ENCODE measurements at regions not wholly inside any gene's neighbourhood (a gene's known extent, or its start where the extent isn't known, plus 50 kb on each side); places are given as distances from the start of the nearest gene placed in this dataset.

DNA sequence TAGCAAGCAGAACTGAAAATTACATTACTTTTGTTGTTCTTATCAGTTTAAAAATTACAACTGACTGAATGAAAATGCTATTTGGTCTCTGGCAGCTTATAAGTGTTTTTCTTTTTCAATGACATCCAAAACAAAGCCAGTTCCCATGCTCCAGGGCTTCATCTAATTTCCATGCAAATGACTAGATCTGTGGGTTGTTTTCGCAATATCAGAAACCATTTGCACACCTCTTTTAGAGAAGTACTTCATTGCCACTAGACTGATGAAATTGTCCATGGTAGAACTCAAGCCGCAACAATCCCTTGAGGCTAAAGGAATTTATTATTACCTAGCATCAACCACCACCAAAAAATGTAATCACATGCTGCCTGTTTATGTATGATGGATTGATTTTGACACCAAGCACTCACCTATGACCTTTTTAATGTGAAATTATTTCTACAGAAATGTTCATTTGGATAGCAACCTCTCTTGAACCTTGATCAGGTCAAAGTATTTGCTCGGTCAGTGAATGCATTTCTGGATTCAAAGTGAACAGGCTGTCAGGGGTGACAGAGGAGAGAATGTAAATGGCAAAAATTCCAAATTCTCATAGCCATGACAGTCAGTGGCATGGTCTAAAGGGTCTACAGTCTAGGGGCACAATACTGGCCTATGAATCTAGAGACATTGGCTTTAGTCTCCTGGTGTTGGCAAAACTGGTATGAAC lies 769.3 kb downstream of the SORCS1 start:
- H3K36me3 ChIP-seq (ENCODE audit: control insufficient read depth, insufficient read depth, low read length) = no peaks in the 10 kb centered on the region
- H3K27ac ChIP-seq (ENCODE audit: insufficient read depth, low read depth, low read length, poor library complexity, severe bottlenecking) = no peak overlapping the region
- H3K9me3 ChIP-seq (ENCODE audit: control insufficient read depth, low read length) = no peaks in the 10 kb centered on the region
- H3K4me1 ChIP-seq (ENCODE audit: control insufficient read depth, insufficient read depth, low read length) = peaks cover 6% of the 10 kb centered on the region
- no peak overlapping the region for H3K4me3 ChIP-seq (ENCODE audit: insufficient read depth, low read depth, low read length)
- WGBS, 2 experiments = 72 to 79% methylated on average over 2 to 3 of the region's 3 CpGs
- no peaks in the 10 kb centered on the region for H3K27me3 ChIP-seq (ENCODE audit: control insufficient read depth, insufficient read depth, low read length, poor library complexity, severe bottlenecking)

DNA sequence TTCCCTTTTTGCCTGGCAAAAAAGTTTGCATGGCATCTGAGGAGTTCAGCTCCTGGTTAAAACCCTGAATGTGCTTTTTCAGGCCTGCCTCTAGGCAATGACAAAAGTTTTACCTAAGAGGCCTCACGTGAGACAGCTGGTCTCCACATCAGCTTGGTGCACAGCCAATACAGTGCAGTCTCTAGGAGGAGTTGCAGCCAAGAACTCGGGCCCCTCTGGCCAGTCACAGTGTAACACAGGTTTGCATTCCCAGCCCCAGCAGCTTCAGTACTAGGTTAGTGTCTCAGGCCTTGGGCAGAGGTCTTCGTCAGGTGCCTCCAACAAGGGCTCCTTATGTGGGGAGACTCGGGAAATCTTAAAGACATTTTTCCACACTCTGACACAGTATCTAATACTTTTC lies 771.7 kb downstream of the SORCS1 start:
- no peak overlapping the region for H3K4me3 ChIP-seq (ENCODE audit: insufficient read depth, low read depth, low read length)
- H3K9me3 ChIP-seq (ENCODE audit: control insufficient read depth, low read length) = no peaks in the 10 kb centered on the region
- H3K27me3 ChIP-seq (ENCODE audit: control insufficient read depth, insufficient read depth, low read length, poor library complexity, severe bottlenecking) = no peaks in the 10 kb centered on the region
- H3K36me3 ChIP-seq (ENCODE audit: control insufficient read depth, insufficient read depth, low read length) = no peaks in the 10 kb centered on the region
- H3K27ac ChIP-seq (ENCODE audit: insufficient read depth, low read depth, low read length, poor library complexity, severe bottlenecking) = no peak overlapping the region
- WGBS, 2 experiments = 89 to 90% methylated on average over 4 of the region's 4 CpGs
- H3K4me1 ChIP-seq (ENCODE audit: control insufficient read depth, insufficient read depth, low read length) = no peaks in the 10 kb centered on the region

DNA sequence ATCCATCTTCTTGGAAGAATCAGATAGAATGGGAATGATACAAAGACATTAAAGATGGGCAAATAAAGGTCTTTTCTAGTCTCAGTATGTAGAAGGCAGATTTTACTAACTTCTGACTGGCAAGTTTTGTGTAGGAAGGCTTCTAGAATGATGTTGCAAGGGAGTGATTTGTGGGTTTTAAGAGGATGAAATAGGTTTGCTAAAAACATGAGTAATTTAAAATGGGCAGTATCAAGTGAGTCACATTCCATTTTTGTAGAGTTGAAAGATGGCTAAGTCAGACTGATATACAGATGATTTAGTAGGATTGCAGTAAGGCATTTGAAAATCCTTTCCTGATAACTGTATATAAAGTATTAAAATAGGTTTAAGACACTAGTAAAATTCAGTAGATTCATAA lies 777.4 kb downstream of the SORCS1 start:
- Histone ChIP-seq H3K27ac (ENCODE audit: insufficient read depth, low read depth, low read length, poor library complexity, severe bottlenecking) (no peak overlapping the region), H3K9me3 (ENCODE audit: control insufficient read depth, low read length) (no peaks in the 10 kb centered on the region), H3K27me3 (ENCODE audit: control insufficient read depth, insufficient read depth, low read length, poor library complexity, severe bottlenecking) (no peaks in the 10 kb centered on the region), H3K4me3 (ENCODE audit: insufficient read depth, low read depth, low read length) (no peak overlapping the region), H3K36me3 (ENCODE audit: control insufficient read depth, insufficient read depth, low read length) (no peaks in the 10 kb centered on the region), H3K4me1 (ENCODE audit: control insufficient read depth, insufficient read depth, low read length) (no peaks in the 10 kb centered on the region)

DNA sequence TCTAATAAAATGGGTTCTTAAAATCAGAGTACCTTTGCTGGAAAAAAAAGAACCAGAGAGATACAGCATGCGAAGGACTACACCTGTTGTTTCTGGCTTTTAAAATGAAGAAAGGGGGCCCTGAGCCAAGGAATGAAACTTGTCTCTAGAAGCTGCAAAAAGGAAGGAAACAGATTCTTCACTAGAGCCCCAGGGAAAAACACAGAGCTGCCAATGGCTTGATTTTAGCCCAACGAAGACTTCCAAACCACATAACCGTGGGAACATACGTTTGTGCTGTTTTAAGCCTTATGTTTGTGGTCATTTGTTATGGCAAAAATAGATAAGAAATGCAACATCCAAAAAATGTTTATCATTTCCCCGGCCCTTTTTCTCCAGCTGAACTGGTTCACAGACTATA lies 780.0 kb downstream of the SORCS1 start:
- 93 to 98% methylated on average over 5 of the region's 5 CpGs for WGBS, 2 experiments
- no peaks in the 10 kb centered on the region for H3K36me3 ChIP-seq (ENCODE audit: control insufficient read depth, insufficient read depth, low read length)
- no peak overlapping the region for H3K27ac ChIP-seq (ENCODE audit: insufficient read depth, low read depth, low read length, poor library complexity, severe bottlenecking)
- H3K9me3 ChIP-seq (ENCODE audit: control insufficient read depth, low read length) = no peaks in the 10 kb centered on the region
- H3K27me3 ChIP-seq (ENCODE audit: control insufficient read depth, insufficient read depth, low read length, poor library complexity, severe bottlenecking) = no peaks in the 10 kb centered on the region
- no peak overlapping the region for H3K4me3 ChIP-seq (ENCODE audit: insufficient read depth, low read depth, low read length)
- H3K4me1 ChIP-seq (ENCODE audit: control insufficient read depth, insufficient read depth, low read length) = no peaks in the 10 kb centered on the region

DNA sequence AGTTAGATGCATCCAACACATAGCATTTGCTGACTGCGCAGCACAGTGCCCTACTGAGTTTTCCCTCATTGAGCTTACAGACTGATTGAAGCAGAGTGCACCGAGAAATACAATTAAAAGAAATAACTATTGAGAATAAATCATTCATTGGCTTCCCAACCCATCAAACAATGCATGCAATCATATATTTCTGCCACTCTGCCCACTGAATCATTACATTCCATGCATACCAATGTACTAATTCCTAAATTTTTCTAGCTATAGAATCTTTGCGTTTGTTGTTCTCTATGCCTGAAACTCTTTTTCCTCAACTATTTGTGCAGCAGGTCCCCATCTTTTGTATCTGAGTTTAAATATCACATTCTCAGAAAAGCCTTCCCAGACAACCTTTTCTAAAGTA lies 783.8 kb downstream of the SORCS1 start:
- Histone ChIP-seq H3K36me3 (ENCODE audit: control insufficient read depth, insufficient read depth, low read length) (no peaks in the 10 kb centered on the region), H3K27me3 (ENCODE audit: control insufficient read depth, insufficient read depth, low read length, poor library complexity, severe bottlenecking) (no peaks in the 10 kb centered on the region), H3K4me3 (ENCODE audit: insufficient read depth, low read depth, low read length) (no peak overlapping the region), H3K27ac (ENCODE audit: insufficient read depth, low read depth, low read length, poor library complexity, severe bottlenecking) (no peak overlapping the region), H3K9me3 (ENCODE audit: control insufficient read depth, low read length) (no peaks in the 10 kb centered on the region), H3K4me1 (ENCODE audit: control insufficient read depth, insufficient read depth, low read length) (no peaks in the 10 kb centered on the region)
- 97% methylated on average over 3 of the region's 3 CpGs for WGBS, 2 experiments

DNA sequence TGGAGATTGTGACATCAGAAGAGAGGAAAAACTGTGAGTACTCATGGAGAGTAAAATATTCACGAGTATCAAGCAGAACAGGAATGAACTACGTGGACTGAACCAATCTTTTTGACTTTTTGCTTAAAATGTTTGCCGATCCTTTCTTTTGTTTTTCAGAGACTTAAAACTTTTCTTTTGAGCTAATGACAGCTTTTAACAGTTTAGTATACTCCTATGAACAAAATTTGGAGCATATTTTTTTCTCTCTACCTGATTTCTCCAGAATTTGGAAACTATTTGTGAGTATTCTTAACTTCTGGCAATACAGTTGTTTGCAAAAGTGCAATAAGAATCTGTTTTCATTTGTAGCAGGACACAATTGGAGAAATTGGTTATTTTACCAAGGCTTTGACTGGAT lies 786.3 kb downstream of the SORCS1 start:
- Histone ChIP-seq H3K9me3 (ENCODE audit: control insufficient read depth, low read length) (no peaks in the 10 kb centered on the region), H3K4me3 (ENCODE audit: insufficient read depth, low read depth, low read length) (no peak overlapping the region), H3K36me3 (ENCODE audit: control insufficient read depth, insufficient read depth, low read length) (no peaks in the 10 kb centered on the region), H3K4me1 (ENCODE audit: control insufficient read depth, insufficient read depth, low read length) (no peaks in the 10 kb centered on the region), H3K27ac (ENCODE audit: insufficient read depth, low read depth, low read length, poor library complexity, severe bottlenecking) (no peak overlapping the region), H3K27me3 (ENCODE audit: control insufficient read depth, insufficient read depth, low read length, poor library complexity, severe bottlenecking) (no peaks in the 10 kb centered on the region)
- WGBS, 2 experiments = 97% methylated on average over 3 of the region's 3 CpGs

DNA sequence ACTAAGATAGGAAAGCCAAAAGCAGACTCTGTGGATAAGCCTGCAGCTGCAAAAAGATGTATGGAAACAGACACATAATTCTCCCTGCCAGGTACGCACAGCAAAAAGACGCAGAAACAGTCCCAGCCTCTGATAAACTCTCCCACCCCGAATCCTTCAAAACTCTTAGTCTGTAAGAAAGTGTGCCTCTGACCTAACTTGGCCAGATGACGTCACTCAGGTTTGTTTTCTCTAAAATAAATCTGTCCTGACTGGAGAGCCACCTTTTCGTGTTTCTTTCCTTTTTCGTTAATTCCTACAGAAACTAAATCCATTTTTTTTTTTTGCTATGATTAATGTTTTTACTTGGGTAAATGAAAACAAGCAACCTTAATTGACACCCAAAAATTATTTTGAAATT lies 793.8 kb downstream of the SORCS1 start:
- Histone ChIP-seq H3K9me3 (ENCODE audit: control insufficient read depth, low read length) (no peaks in the 10 kb centered on the region), H3K4me3 (ENCODE audit: insufficient read depth, low read depth, low read length) (no peak overlapping the region), H3K27me3 (ENCODE audit: control insufficient read depth, insufficient read depth, low read length, poor library complexity, severe bottlenecking) (no peaks in the 10 kb centered on the region), H3K36me3 (ENCODE audit: control insufficient read depth, insufficient read depth, low read length) (no peaks in the 10 kb centered on the region), H3K4me1 (ENCODE audit: control insufficient read depth, insufficient read depth, low read length) (no peaks in the 10 kb centered on the region), H3K27ac (ENCODE audit: insufficient read depth, low read depth, low read length, poor library complexity, severe bottlenecking) (no peak overlapping the region)
- 91 to 99% methylated on average over 4 to 5 of the region's 6 CpGs for WGBS, 2 experiments

DNA sequence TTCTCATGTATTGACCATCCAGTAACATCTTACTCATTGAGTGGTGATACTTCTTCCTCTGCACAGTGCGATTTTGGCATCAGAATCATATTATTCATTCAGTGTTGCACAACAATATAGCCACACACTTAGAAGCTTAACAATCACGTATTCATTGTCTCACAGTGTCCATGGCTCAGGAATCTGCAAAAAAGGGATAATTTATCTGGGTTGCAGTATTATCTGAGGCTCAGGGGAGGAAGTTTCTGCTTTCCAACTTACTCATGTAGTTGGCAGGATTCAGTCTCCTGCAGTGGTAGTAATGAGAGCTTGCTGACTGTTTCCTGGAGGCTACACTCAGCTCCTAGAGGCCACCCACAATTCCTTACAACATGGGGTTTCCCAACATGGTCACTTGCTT lies 803.6 kb downstream of the SORCS1 start:
- H3K27ac ChIP-seq (ENCODE audit: insufficient read depth, low read depth, low read length, poor library complexity, severe bottlenecking) = no peak overlapping the region
- H3K27me3 ChIP-seq (ENCODE audit: control insufficient read depth, insufficient read depth, low read length, poor library complexity, severe bottlenecking) = no peaks in the 10 kb centered on the region
- H3K9me3 ChIP-seq (ENCODE audit: control insufficient read depth, low read length) = no peaks in the 10 kb centered on the region
- WGBS, 2 experiments = 88 to 97% methylated on average over 2 of the region's 2 CpGs
- H3K4me1 ChIP-seq (ENCODE audit: control insufficient read depth, insufficient read depth, low read length) = no peaks in the 10 kb centered on the region
- no peaks in the 10 kb centered on the region for H3K36me3 ChIP-seq (ENCODE audit: control insufficient read depth, insufficient read depth, low read length)
- no peak overlapping the region for H3K4me3 ChIP-seq (ENCODE audit: insufficient read depth, low read depth, low read length)

DNA sequence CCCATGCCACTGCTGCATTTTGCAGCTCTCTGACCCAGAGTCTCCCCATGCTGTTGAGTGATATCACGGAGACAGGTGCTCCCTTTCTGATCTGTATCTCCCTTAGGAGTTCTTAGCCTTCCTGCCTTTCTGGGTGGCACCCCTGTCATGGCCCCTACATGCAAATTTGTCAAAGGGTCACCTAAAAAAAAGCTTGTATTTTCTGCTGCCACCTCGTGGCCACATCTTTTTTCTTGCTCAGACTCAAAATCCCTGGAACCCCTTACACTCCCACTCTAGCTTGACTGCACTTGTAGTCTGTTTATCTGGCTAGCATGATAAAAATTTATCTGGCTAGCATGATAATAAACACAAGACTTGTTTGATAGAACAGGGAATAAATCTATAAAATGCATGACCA lies 809.1 kb downstream of the SORCS1 start:
- no peaks in the 10 kb centered on the region for H3K4me1 ChIP-seq (ENCODE audit: control insufficient read depth, insufficient read depth, low read length)
- no peaks in the 10 kb centered on the region for H3K36me3 ChIP-seq (ENCODE audit: control insufficient read depth, insufficient read depth, low read length)
- no peak overlapping the region for H3K4me3 ChIP-seq (ENCODE audit: insufficient read depth, low read depth, low read length)
- H3K9me3 ChIP-seq (ENCODE audit: control insufficient read depth, low read length) = no peaks in the 10 kb centered on the region
- no peaks in the 10 kb centered on the region for H3K27me3 ChIP-seq (ENCODE audit: control insufficient read depth, insufficient read depth, low read length, poor library complexity, severe bottlenecking)
- 43 to 53% methylated on average over 2 of the region's 2 CpGs for WGBS, 2 experiments
- H3K27ac ChIP-seq (ENCODE audit: insufficient read depth, low read depth, low read length, poor library complexity, severe bottlenecking) = no peak overlapping the region

DNA sequence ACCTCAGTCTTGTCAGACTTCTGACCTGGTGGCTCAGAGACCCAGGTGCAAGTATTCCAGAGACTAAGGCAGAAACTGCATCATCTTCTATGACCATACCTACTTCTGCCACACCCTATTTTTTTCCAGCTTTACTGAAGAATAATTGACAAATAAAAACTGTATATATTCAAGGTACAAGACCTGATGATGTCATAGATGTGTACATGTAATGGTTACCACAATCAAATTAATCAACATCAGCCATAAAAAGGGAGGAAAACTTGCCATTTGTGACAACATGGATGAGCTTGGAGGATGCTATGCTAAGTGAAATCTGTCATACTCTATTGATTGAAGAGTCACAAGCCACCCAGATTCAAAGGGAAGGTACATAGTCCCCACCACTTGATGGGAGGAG lies 815.6 kb downstream of the SORCS1 start:
- Histone ChIP-seq H3K4me1 (ENCODE audit: control insufficient read depth, insufficient read depth, low read length) (no peaks in the 10 kb centered on the region), H3K9me3 (ENCODE audit: control insufficient read depth, low read length) (no peaks in the 10 kb centered on the region), H3K4me3 (ENCODE audit: insufficient read depth, low read depth, low read length) (no peak overlapping the region), H3K36me3 (ENCODE audit: control insufficient read depth, insufficient read depth, low read length) (no peaks in the 10 kb centered on the region), H3K27ac (ENCODE audit: insufficient read depth, low read depth, low read length, poor library complexity, severe bottlenecking) (no peak overlapping the region), H3K27me3 (ENCODE audit: control insufficient read depth, insufficient read depth, low read length, poor library complexity, severe bottlenecking) (no peaks in the 10 kb centered on the region)

DNA sequence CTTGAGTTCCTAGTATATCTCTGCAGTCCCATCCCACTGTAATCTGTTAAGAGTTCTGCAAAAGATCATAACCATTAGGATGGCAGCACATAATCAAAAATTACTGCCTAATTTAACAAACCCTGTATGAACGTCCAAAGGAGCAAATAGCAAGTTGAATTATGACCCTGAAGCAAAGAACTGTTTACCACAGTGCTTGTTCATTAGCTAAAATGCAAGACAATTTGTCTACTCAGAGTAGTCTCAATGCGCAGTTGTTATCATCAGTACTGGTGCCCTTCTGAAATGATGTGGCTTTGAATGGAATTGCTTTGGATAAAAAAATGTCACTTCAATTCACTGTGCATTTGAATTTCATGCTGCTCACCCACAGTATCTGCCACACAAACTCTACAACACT lies 817.0 kb downstream of the SORCS1 start:
- H3K9me3 ChIP-seq (ENCODE audit: control insufficient read depth, low read length) = no peaks in the 10 kb centered on the region
- no peaks in the 10 kb centered on the region for H3K27me3 ChIP-seq (ENCODE audit: control insufficient read depth, insufficient read depth, low read length, poor library complexity, severe bottlenecking)
- no peaks in the 10 kb centered on the region for H3K36me3 ChIP-seq (ENCODE audit: control insufficient read depth, insufficient read depth, low read length)
- no peaks in the 10 kb centered on the region for H3K4me1 ChIP-seq (ENCODE audit: control insufficient read depth, insufficient read depth, low read length)
- H3K27ac ChIP-seq (ENCODE audit: insufficient read depth, low read depth, low read length, poor library complexity, severe bottlenecking) = no peak overlapping the region
- 85 to 93% methylated on average over 2 of the region's 2 CpGs for WGBS, 2 experiments
- H3K4me3 ChIP-seq (ENCODE audit: insufficient read depth, low read depth, low read length) = no peak overlapping the region

Data from ectodermal cell (in vitro differentiated cells).